Smooth muscle cell (in vitro differentiated cells): ENCODE measurements at regions not wholly inside any gene's neighbourhood (a gene's known extent, or its start where the extent isn't known, plus 50 kb on each side); places are given as distances from the start of the nearest gene placed in this dataset.
"Not testable (repeated sequence)": the region's sequence is repeated elsewhere in the genome, so short reads cannot be mapped to it uniquely, and the experiment has no call there.

Source experiments
- DNase-seq: peaks from one replicate; lab custom pipeline; 2025; ENCODE audit not compliant: unreplicated experiment; lab: John Stamatoyannopoulos, UW
- H2AFZ ChIP-seq: fragments of 200-600 bp; sonication (generic); 2 replicates; pipeline ENCODE4 v1.6.0; 2016; ENCODE audit warnings: antibody characterized with exemption, low read depth, mild to moderate bottlenecking
- H3F3A ChIP-seq: fragments of 200-600 bp; sonication (generic); 2 replicates; pipeline ENCODE4 v1.6.0; 2017; ENCODE audit warnings: antibody characterized with exemption, low read depth
- H3K27ac ChIP-seq: fragments of 200-600 bp; sonication (generic); 2 replicates; pipeline ENCODE4 v1.5.1; 2016; ENCODE audit warnings: low read depth, mild to moderate bottlenecking
- H3K27me3 ChIP-seq: fragments of 200-600 bp; sonication (generic); 2 replicates; pipeline ENCODE4 v1.6.1; 2016; ENCODE audit warnings: low read depth, mild to moderate bottlenecking
- H3K36me3 ChIP-seq: fragments of 200-600 bp; sonication (generic); 2 replicates; pipeline ENCODE4 v1.5.1; 2016; ENCODE audit warnings: low read depth
- H3K4me1 ChIP-seq: fragments of 200-600 bp; sonication (generic); 2 replicates; pipeline ENCODE4 v1.5.1; 2016; ENCODE audit warnings: low read depth
- H3K4me2 ChIP-seq: fragments of 200-600 bp; sonication (generic); 2 replicates; pipeline ENCODE4 v1.6.0; 2016; ENCODE audit warnings: mild to moderate bottlenecking
- H3K4me3 ChIP-seq: fragments of 200-600 bp; sonication (generic); 2 replicates; pipeline ENCODE4 v1.5.1; 2016; ENCODE audit warnings: mild to moderate bottlenecking
- H3K79me2 ChIP-seq: fragments of 200-600 bp; sonication (generic); 2 replicates; pipeline ENCODE4 v1.6.0; 2016; ENCODE audit warnings: low read depth, mild to moderate bottlenecking
- H3K9ac ChIP-seq: fragments of 200-600 bp; sonication (generic); 2 replicates; pipeline ENCODE4 v1.6.0; 2016; ENCODE audit warnings: low read depth
- H3K9me3 ChIP-seq: fragments of 200-600 bp; sonication (generic); replicated peaks from 2 replicates; pipeline ENCODE4 v1.5.1; 2016; ENCODE audit warnings: low read depth
- H4K20me1 ChIP-seq: fragments of 200-600 bp; sonication (generic); 2 replicates; pipeline ENCODE4 v1.6.0; 2016; ENCODE audit warnings: low read depth
- WGBS: methylation state at CpG from one replicate; pipeline ENCODE4 v1.1.7; 2016; ENCODE audit warnings: low lambda C conversion rate; 5-methylcytosine and 5-hydroxymethylcytosine counted together
- TF ChIP-seq, protein P1 (sequence below): fragments of 200-600 bp; sonication (generic); IDR thresholded peaks from 2 replicates; pipeline ENCODE4 v1.5.1; 2017; ENCODE audit warnings: borderline replicate concordance, mild to moderate bottlenecking, antibody characterized with exemption; ENCODE audit not compliant: insufficient read depth, poor library complexity, severe bottlenecking

DNA sequence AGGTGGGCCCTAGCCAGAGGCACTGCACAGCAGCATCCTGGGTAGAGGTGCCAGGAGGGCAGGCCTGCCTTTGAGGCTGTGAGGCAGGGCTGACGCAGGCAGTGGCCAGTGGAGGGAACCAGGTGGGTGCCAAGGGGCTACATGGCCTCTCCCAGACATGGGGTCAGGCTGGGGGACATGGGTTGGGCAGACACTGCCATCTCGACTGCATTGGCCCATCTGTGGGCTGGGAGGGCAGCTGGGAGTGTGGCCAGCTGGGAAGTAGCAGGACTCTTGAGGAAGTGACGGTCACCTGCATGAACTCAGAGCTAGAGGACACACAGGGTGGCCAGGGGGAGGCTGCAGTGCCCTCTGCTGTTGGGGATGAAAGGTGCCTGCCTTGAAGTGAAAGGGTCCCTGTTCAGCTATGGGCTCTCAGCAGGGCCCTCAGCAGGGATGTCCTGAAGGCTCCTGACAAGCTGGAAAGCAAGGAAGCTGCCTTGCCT is 294.6 kb downstream of the CCDC74A start:
- H3F3A ChIP-seq, H3K4me2 ChIP-seq, H4K20me1 ChIP-seq, H3K9me3 ChIP-seq, DNase-seq, H3K79me2 ChIP-seq, H3K4me3 ChIP-seq, H2AFZ ChIP-seq, H3K27me3 ChIP-seq, H3K36me3 ChIP-seq, H3K4me1 ChIP-seq, H3K27ac ChIP-seq, H3K9ac ChIP-seq: not testable (repeated sequence)
- 80% methylated on average over 3 of the region's 3 CpGs for WGBS
- TF ChIP-seq, protein P1, sequence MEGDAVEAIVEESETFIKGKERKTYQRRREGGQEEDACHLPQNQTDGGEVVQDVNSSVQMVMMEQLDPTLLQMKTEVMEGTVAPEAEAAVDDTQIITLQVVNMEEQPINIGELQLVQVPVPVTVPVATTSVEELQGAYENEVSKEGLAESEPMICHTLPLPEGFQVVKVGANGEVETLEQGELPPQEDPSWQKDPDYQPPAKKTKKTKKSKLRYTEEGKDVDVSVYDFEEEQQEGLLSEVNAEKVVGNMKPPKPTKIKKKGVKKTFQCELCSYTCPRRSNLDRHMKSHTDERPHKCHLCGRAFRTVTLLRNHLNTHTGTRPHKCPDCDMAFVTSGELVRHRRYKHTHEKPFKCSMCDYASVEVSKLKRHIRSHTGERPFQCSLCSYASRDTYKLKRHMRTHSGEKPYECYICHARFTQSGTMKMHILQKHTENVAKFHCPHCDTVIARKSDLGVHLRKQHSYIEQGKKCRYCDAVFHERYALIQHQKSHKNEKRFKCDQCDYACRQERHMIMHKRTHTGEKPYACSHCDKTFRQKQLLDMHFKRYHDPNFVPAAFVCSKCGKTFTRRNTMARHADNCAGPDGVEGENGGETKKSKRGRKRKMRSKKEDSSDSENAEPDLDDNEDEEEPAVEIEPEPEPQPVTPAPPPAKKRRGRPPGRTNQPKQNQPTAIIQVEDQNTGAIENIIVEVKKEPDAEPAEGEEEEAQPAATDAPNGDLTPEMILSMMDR = peak; percentile 12

DNA sequence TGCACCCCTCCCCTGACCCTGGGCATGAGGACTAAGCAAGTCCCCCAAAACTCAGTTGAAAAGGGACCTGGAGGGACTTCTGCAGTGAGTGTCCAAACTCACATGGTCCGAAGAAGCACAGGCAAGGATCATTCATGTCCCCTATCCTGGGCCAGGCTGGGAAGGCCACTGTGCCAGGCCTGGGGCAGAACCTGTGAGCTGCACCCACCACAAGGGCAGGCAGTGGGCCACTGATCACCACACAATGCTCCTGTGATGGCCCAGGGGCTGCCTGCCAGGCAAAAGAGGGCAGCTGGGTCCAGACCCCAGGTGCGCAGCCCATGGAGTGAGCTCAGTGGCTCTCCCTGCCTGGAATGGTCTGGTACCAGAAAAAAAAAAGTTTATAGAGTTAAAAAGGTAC is 295.4 kb downstream of the CCDC74A start:
- H3K27me3 ChIP-seq, H3K9ac ChIP-seq, H3K79me2 ChIP-seq, H3K4me2 ChIP-seq, DNase-seq, H2AFZ ChIP-seq, H4K20me1 ChIP-seq, H3K9me3 ChIP-seq, H3F3A ChIP-seq, H3K36me3 ChIP-seq, H3K4me3 ChIP-seq, H3K4me1 ChIP-seq, H3K27ac ChIP-seq: not testable (repeated sequence)
- 81% methylated on average over 2 of the region's 2 CpGs for WGBS

DNA sequence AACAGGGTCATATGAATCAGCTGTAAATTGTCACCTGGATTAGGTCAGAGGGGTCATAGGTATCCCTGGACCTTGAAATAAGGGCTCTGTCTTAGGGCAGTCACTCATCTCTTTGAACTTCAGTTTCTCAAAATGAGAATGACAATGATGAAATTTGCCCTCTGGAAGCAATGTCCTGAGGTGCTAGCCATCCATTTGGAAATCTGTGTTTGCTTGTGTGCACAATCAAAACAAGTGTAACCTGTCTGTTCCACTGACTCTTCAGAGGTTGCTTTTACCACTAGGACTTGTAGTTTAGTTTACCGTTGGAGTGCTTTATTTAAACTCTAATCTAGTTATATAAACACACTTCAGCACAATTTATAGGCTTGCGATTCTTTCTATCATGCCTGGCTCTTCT is 297.3 kb downstream of the CCDC74A start:
- H3K9ac ChIP-seq, H4K20me1 ChIP-seq, H3K79me2 ChIP-seq, DNase-seq, H3K4me1 ChIP-seq, H3K27me3 ChIP-seq, H3F3A ChIP-seq, H3K36me3 ChIP-seq, H3K4me2 ChIP-seq, H3K4me3 ChIP-seq, H3K27ac ChIP-seq, H3K9me3 ChIP-seq, H2AFZ ChIP-seq: not testable (repeated sequence)
- 85% methylated on average over 2 of the region's 2 CpGs for WGBS

DNA sequence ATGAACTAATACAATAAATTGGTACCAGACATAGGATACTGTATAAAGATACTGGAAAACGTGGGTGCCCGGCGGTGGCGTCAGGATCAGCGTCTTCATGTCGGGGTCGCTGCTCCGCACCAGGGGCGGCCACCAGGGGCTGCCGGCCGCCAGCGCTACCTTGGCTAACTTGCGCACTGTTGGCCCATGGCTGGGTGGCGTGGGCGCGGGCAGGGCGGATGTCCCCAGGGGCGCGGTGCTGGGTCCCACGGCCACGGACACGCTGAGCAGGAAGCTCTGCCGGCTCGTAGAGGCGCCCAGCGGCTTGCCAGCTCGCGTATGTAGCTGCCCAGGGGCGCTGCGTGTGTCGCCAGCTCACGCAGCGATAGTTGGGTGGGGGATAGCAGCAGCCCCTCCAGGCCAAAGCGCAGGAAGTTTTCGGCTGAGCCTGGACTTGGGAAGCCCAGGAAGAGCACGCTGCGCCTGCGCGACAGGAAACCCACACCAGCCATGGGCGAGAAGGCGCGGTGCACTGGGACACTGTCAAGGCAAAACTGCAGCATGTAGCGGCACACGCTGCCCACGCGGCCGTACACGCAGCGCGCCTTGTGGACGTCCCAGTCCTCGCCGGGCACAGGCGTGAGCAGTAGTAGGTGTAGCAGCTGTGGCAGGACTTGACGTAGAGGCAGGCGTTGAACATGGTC is 299.9 kb downstream of the CCDC74A start:
- Histone ChIP-seq H3K79me2 (no peaks in the 10 kb centered on the region), H3K9me3 (no peaks in the 10 kb centered on the region), H3K4me2 (no peak overlapping the region), H3K36me3 (no peaks in the 10 kb centered on the region), H3K27me3 (no peaks in the 10 kb centered on the region), H3F3A (no peaks in the 10 kb centered on the region), H3K4me1 (no peaks in the 10 kb centered on the region), H4K20me1 (no peaks in the 10 kb centered on the region), H2AFZ (no peak overlapping the region), H3K4me3 (no peak overlapping the region), H3K27ac (no peak overlapping the region), H3K9ac (no peak overlapping the region)
- WGBS = 94% methylated on average over 56 of the region's 56 CpGs
- no peak for DNase-seq
- TF ChIP-seq, protein P1 = no peak

DNA sequence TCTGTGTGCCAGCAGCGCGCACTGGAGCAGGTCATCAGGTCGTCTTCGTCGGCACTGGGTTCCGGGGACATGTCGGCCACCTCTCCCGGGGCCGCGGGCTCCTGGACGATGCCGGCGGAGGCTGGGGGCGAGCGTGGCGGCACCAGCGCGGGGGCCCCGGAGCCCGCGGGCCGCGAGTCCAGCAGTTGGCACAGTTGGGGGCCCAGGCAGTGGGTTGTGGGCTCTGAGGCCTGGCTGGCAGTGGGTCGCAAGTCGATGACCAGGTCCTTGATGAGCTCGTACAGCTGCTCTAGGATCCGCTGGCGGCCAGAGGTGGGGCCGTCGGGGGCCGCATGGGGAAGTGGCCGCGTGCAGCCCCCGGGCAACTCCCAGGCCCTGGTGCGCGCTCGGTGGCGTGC is 300.5 kb downstream of the CCDC74A start:
- no peak for DNase-seq
- no peaks in the 10 kb centered on the region for H3K27me3 ChIP-seq
- no peak overlapping the region for H2AFZ ChIP-seq
- TF ChIP-seq, protein P1 = no peak
- H3K36me3 ChIP-seq = no peaks in the 10 kb centered on the region
- H4K20me1 ChIP-seq = no peaks in the 10 kb centered on the region
- no peaks in the 10 kb centered on the region for H3K79me2 ChIP-seq
- no peak overlapping the region for H3K4me2 ChIP-seq
- H3K27ac ChIP-seq = no peak overlapping the region
- H3K4me3 ChIP-seq = no peak overlapping the region
- H3F3A ChIP-seq = no peaks in the 10 kb centered on the region
- no peaks in the 10 kb centered on the region for H3K9me3 ChIP-seq
- H3K4me1 ChIP-seq = no peaks in the 10 kb centered on the region
- no peak overlapping the region for H3K9ac ChIP-seq
- WGBS = 99% methylated on average over 14 of the region's 38 CpGs

DNA sequence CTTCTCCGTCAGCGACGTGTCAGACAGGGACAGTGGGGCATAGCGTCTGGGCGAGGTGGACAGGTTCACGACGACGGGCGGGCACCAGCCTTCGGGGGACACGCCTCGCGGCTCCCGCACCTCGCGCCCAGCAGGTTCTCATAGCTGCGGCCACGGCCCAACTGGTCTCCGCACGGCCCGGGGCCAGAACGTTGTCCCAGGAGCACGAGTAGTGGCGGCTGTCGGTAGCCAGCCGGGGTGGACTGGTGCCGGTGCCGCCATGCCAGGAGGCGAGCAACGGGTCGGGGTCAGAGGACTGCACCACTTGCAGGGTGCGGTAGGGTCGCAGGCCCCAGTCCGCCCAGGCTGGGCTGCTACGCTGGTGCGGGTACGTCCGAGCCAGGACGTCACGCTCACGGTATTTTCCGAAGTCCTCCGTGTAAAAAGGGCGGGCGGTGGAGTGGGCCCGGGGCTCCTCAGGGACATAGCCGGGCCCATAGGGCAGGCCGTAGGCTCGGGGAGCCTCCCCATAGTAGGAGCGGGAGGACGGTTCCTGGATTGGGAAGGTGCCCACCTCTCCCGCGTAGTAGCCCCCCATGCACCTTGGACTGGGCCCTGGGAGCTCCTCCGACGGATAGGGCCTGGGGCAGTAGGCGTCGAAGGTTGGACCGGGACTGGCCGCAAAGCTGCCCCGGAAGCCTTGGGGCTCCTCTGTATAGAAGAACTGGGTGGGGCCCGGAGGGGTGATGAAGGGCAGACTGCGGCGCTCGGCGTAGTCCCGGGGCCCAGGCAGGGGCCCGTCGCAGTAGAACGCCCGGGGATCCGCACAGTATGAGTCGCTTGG is 301.2 kb downstream of the CCDC74A start:
- not testable (repeated sequence) for H3K27ac ChIP-seq, H3K9ac ChIP-seq, DNase-seq, H3K9me3 ChIP-seq, H3K4me2 ChIP-seq, H3F3A ChIP-seq, H3K27me3 ChIP-seq, H3K4me1 ChIP-seq, H4K20me1 ChIP-seq, H3K36me3 ChIP-seq, H3K79me2 ChIP-seq, H2AFZ ChIP-seq, H3K4me3 ChIP-seq
- WGBS = 96% methylated on average over 71 of the region's 72 CpGs
